ENCODE measurements at regions not wholly inside any gene's neighbourhood (a gene's known extent, or its start where the extent isn't known, plus 50 kb on each side); places are given as distances from the start of the nearest gene placed in this dataset.

GRCh38 chr21:15119486-15119885 is 54.7 kb upstream of the NRIP1 start:
- no peak for DNase-seq

DNA sequence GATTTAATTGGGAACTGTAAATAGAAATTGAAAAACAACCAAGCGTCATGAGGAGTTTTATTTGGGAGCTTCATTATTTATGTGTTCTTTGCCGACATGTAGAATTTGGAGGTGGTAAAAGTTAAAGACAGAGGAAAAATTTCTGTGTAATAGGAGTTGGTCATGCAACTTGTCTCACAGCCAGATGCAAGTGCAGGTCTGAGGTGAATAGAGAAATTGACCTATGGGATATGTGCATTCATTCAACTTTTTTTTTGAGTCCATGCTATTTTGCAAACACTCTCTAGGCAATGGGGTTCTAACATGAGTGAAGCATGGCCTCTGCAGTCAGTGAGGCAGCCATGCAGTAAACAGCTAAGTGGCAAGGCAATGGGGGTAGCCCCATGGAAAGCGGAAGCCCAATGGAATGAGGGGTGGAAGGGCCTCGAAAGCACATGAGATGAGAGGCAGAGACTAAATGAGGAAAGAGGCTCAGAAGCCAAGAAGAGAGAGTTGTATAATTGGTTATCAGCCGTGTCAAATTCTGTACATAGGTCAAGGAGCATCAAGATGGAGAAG is 56.4 kb upstream of the NRIP1 start:
- DNase-seq: no peak

DNA sequence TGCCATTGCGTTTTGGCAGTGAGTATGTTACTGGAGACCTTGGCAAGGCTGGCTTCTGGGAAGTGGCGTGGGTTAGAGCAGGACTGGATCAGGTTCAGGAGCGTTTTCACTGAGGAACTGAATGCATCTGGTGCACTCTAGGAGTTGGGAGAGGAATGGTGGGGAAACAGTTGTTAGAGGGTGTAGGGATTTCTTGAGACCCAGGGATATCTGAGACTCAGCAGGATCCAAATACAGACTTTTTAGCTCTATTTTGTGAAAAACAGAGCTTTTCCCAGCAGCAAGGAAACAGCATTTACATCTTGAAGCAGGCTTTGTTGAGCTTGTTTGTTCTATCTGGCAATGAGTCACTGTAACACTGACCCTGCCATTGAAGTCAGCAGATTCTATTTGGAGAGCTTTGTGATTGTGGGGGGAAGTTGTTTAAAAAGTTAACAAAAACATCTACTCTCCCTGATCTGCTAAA is 56.9 kb upstream of the NRIP1 start:
- no peak for DNase-seq

GRCh38 chr21:15122241-15122640 is 57.4 kb upstream of the NRIP1 start:
- no peak for DNase-seq

GRCh38 chr21:15124731-15125130 is 59.9 kb upstream of the NRIP1 start:
- DNase-seq: no peak

DNA sequence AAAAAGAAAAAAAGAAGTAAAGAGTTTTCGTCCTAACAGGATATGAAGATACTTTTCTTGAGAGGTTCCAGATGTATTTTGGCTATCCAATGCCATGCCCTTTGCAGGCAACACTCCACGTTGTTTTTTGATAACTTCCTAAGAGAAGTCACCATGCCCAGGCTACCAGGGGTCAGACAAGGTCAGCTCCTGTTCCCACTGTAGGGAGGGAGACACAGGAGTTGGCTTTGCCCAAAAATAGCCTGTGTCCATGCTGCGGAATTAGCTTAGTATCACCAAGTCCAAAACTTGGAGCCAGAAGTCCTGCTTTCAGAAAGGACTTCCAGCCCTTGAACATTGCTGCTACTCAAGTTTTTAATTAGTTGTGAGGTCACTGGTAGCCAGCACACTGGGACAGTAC is 62.1 kb upstream of the NRIP1 start:
- DNase-seq: no peak

DNA sequence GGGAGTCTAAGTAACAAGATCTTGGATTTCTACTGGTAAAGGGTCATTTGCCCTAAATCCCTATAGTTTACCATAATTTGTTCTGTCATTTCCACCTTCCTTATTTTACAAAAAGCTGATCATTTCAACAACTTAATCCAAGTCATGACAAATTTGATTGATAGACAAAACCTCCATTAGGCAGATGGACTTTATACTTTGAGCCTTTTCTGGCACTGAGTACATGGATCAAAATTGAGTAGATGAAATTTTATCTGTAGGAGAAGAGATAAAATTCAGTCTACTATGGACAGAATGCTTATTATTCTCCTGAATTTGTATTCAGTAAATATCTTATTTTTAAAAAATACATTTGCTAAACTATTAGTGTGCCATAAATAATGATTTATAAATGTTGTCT is 62.6 kb upstream of the NRIP1 start:
- DNase-seq: no peak

- DNase-seq: peak in 1 of 2 donors; percentile 8
These were observed 63.5 kb upstream of the NRIP1 start for GRCh38 chr21:15128267-15128666.

DNA sequence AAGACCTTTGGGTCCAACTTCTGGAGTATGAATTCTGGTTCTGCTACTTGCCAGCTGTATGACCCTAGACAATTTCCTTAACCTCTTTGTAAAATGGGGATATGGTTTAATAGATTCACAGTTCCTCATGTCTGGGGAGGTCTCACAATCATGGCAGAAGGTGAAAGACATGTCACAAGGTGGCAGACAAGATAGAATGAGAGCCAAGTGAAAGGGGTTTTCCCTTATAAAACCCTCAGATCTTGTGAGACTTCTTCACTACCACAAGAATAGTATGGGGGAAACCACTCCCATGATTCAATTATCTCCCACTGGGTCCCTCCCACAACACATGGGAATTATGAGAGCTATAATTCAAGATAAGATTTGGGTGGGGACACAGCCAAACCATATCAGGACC is 63.9 kb upstream of the NRIP1 start:
- DNase-seq: peak in 1 of 2 donors; percentile 17

- DNase-seq: no peak
These were observed 65.5 kb upstream of the NRIP1 start for GRCh38 chr21:15130326-15130725.

GRCh38 chr21:15130751-15131150 is 66.0 kb upstream of the NRIP1 start:
- no peak for DNase-seq

- DNase-seq: no peak
These were observed 68.0 kb upstream of the NRIP1 start for GRCh38 chr21:15132781-15133180.

DNA sequence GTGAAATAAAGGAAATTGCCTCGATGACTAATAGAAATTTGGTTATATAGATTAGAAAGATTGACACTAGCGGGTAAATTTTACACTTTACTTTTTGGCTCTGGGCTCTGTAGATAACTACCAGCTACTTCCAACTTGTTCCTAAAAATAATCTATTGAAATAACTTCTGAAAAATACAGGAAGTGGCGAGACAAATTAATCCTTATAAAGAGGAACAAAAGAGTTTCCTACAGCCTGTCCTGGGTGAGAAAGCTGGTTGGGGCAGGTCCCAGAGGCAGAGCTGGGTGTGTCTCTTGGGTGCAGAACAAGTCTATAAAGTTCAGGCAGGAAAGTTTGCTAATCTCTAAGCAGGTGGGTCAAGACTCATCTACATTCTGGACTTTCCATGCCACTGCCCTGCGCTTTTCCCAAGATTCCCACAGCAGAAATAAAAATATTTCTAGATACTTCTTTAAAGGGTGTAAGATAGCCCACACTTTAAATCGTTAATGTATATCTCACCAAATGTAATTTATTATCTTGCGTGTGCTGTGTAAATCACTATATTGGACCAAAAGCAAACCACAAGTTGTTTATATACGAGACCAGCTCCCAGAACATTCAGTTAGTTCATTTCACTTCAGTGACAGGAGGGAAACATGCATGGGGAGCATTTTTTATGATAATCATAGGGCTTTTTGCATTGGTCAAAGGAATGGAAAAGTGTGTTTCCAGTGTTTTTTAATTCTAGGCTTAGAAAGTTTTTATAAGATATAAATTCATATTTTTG is 70.1 kb upstream of the NRIP1 start:
- peak; percentile 47 to 78 for DNase-seq

- DNase-seq: no peak
These were observed 71.2 kb upstream of the NRIP1 start for GRCh38 chr21:15135867-15136629.

- no peak for DNase-seq
These were observed 73.7 kb upstream of the NRIP1 start for GRCh38 chr21:15138490-15138889.

GRCh38 chr21:15139898-15140297 is 75.1 kb upstream of the NRIP1 start:
- no peak for DNase-seq

DNA sequence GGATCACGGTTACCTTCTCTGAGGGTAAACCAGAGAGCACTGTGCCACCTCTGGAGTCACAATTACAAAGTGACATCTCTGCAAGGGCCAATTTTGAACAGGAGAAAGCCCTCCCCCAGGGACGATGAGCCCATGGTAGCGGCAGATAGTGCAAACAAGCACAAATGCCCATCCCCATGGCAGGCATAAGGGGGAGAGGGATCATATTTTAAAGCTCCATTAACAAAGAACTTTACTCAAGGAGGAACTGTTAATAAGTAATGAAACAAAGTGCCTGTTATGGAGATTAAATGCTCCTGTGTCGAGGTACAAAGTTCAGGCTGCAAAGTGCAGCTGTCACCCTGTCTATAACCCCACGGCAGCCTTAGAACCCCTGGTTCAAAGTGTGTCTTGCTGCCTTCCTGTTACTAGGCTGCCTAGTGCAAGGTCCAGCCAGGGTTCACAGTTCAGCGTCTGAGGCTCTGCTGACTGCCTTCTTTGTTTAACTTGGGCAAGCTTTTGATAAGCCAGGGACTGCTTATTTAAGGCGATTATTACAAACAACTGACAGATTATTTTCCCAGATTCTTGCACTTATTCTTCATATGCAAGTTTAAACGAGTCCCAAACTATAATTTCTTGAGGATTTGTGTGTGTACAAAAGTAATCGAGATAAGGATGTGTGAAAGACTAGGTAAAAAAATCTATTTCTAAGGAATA is 75.7 kb upstream of the NRIP1 start:
- no peak for DNase-seq

DNA sequence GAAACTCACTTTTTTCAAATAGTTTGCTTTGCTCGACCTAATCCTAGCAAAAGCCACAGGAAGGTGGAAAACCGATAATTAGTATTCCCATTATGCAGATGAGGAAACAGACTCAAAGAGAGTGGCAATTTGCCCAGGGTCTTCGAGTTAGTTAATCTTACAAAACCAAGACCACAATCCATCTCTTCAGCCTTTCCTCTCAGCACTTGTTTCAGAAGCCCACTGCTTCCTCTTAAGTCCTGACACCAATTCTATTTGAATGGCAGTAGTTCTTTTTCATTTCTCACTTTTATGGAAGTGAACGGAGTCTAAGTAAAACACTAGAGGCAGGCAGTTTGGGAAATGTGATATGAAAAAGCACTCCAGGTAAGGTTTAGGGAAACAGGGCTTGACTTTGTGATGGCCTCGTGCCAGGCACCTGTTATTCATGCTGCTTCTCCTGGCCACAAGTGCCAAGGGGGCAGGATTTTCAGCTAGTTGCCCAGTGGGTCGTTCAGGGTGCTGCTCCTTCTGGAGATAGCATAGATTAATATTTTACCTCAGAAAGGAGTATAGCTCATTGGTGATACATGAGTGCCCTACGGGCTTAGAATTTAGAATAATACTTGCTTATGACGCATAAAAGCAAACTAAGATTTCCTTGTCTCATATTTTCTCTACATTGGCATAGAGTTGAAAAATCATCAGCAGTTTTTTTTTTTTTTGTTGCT is 76.6 kb upstream of the NRIP1 start:
- DNase-seq: no peak

- DNase-seq: no peak
These were observed 79.2 kb upstream of the NRIP1 start for GRCh38 chr21:15144026-15144425.

GRCh38 chr21:15148437-15148836 is 83.6 kb upstream of the NRIP1 start:
- DNase-seq: no peak

- DNase-seq: no peak
These were observed 84.9 kb upstream of the NRIP1 start for GRCh38 chr21:15149600-15150224.
